HG03575 (cell line): ENCODE measurements at regions not wholly inside any gene's neighbourhood (a gene's known extent, or its start where the extent isn't known, plus 50 kb on each side); places are given as distances from the start of the nearest gene placed in this dataset.
"Not testable (repeated sequence)": the region's sequence is repeated elsewhere in the genome, so short reads cannot be mapped to it uniquely, and the experiment has no call there.

Experiments
- ATAC-seq: cut with Tn5 transposase; IDR thresholded peaks from one replicate; pipeline ENCODE4 v1.9.1; 2021; ENCODE audit not compliant: unreplicated experiment, insufficient number of reproducible peaks, low FRiP score; ENCODE audit errors: extremely low read depth

- no peak for ATAC-seq
Observed at GRCh38 chr3:18723206-18723810, 298.2 kb upstream of the SATB1 start.

GRCh38 chr3:18720543-18720942 is 295.4 kb upstream of the SATB1 start:
- no peak for ATAC-seq

GRCh38 chr3:18717598-18717997 is 292.5 kb upstream of the SATB1 start:
- ATAC-seq, result no peak

- ATAC-seq, result no peak
Observed at GRCh38 chr3:18716821-18717220, 291.7 kb upstream of the SATB1 start.

GRCh38 chr3:18716101-18716500 is 291.0 kb upstream of the SATB1 start:
- no peak for ATAC-seq

GRCh38 chr3:18715208-18715607 is 290.1 kb upstream of the SATB1 start:
- no peak for ATAC-seq

- no peak for ATAC-seq
Observed at GRCh38 chr3:18713577-18713951, 288.4 kb upstream of the SATB1 start.

GRCh38 chr3:18712713-18713576 is 287.8 kb upstream of the SATB1 start:
- ATAC-seq, result no peak

GRCh38 chr3:18704326-18704725 is 279.2 kb upstream of the SATB1 start:
- ATAC-seq, result no peak

- no peak for ATAC-seq
Observed at GRCh38 chr3:18703798-18704197, 278.7 kb upstream of the SATB1 start.

GRCh38 chr3:18693588-18694329 is 268.6 kb upstream of the SATB1 start:
- ATAC-seq, result not testable (repeated sequence)

GRCh38 chr3:18687286-18687685 is 262.1 kb upstream of the SATB1 start:
- ATAC-seq, result no peak

GRCh38 chr3:18683900-18684299 is 258.8 kb upstream of the SATB1 start:
- no peak for ATAC-seq

- no peak for ATAC-seq
Observed at GRCh38 chr3:18681818-18682345, 256.7 kb upstream of the SATB1 start.

- ATAC-seq, result no peak
Observed at GRCh38 chr3:18680758-18681157, 255.6 kb upstream of the SATB1 start.

- no peak for ATAC-seq
Observed at GRCh38 chr3:18679238-18679637, 254.1 kb upstream of the SATB1 start.

GRCh38 chr3:18675197-18675596 is 250.1 kb upstream of the SATB1 start:
- ATAC-seq, result no peak

GRCh38 chr3:18672561-18672960 is 247.4 kb upstream of the SATB1 start:
- ATAC-seq, result no peak

- no peak for ATAC-seq
Observed at GRCh38 chr3:18670759-18671158, 245.6 kb upstream of the SATB1 start.

- no peak for ATAC-seq
Observed at GRCh38 chr3:18669374-18669773, 244.2 kb upstream of the SATB1 start.
